Loucy (cell line): ENCODE measurements at regions not wholly inside any gene's neighbourhood (a gene's known extent, or its start where the extent isn't known, plus 50 kb on each side); places are given as distances from the start of the nearest gene placed in this dataset.

ENCODE experiments used
- EZH2phosphoT487 ChIP-seq: fragments of 200-600 bp; IDR thresholded peaks from 2 replicates; pipeline ENCODE4 v1.6.1; 2018; ENCODE audit warnings: antibody characterized with exemption, mild to moderate bottlenecking, moderate library complexity, borderline replicate concordance
- TF ChIP-seq, protein P1 (sequence below): fragments of 200-600 bp; sonication (generic); conservative IDR thresholded peaks from 2 replicates; pipeline ENCODE4 v1.5.1; 2014; ENCODE audit warnings: mild to moderate bottlenecking, antibody characterized with exemption, low read length

DNA sequence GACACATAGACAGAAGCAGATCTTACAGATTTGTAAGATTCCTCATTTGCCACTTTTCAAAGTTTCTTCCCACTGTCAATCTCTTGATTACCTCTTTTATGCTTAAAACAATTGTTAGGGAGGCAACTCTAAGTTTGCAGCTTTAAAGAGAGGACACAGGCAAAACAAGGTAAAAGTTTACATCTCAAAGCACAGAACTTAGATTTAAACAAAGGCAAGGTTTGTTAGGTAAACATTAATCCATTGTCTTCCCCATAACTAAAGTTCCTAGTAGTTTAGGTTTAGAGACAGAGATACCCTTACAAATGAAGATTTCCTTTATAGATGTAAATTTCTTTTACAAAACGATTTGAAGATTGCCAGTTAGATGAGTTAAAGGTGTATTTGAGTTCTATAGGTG is 176.9 kb downstream of the AASDH start:
- TF ChIP-seq, protein P1, sequence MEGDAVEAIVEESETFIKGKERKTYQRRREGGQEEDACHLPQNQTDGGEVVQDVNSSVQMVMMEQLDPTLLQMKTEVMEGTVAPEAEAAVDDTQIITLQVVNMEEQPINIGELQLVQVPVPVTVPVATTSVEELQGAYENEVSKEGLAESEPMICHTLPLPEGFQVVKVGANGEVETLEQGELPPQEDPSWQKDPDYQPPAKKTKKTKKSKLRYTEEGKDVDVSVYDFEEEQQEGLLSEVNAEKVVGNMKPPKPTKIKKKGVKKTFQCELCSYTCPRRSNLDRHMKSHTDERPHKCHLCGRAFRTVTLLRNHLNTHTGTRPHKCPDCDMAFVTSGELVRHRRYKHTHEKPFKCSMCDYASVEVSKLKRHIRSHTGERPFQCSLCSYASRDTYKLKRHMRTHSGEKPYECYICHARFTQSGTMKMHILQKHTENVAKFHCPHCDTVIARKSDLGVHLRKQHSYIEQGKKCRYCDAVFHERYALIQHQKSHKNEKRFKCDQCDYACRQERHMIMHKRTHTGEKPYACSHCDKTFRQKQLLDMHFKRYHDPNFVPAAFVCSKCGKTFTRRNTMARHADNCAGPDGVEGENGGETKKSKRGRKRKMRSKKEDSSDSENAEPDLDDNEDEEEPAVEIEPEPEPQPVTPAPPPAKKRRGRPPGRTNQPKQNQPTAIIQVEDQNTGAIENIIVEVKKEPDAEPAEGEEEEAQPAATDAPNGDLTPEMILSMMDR, result no peak
- TF ChIP-seq EZH2phosphoT487, result no peak
